Fibroblast of pulmonary artery (primary cell): ENCODE measurements at regions not wholly inside any gene's neighbourhood (a gene's known extent, or its start where the extent isn't known, plus 50 kb on each side); places are given as distances from the start of the nearest gene placed in this dataset.

ENCODE experiments used
- DNase-seq: peaks from one replicate; pipeline ENCODE4 v3.0.0-alpha.2; 2010; ENCODE audit warnings: low read depth
- H3K4me3 ChIP-seq: replicated peaks from 2 replicates; pipeline ENCODE4 v1.5.1; 2011; ENCODE audit warnings: low read depth, mild to moderate bottlenecking, control low read depth, low read length, moderate library complexity
- TF ChIP-seq, protein P1 (sequence below): IDR thresholded peaks from 2 replicates; pipeline ENCODE4 v1.5.1; 2011; ENCODE audit warnings: mild to moderate bottlenecking, control low read depth, low read length, inconsistent platforms; ENCODE audit errors: missing control alignments

DNA sequence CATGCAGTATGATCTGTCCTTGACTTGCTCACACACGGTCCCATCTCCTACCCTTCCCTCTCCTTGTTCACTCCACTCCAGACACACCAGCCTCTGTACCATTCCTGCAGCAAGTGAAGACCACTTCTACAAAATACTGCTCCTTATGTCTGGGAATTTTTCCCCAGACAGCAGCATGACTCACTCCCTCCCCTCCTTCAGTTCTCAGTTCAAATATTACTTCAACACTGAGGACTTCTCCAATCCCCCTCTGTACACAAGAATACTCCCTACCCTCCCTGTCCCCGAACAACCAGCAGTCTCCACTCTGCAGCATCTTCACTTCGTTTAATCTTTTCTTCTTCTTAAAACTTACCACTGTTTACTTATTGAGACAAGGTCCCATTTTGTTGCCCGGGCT lies 474.0 kb downstream of the GPAM start:
- TF ChIP-seq, protein P1, sequence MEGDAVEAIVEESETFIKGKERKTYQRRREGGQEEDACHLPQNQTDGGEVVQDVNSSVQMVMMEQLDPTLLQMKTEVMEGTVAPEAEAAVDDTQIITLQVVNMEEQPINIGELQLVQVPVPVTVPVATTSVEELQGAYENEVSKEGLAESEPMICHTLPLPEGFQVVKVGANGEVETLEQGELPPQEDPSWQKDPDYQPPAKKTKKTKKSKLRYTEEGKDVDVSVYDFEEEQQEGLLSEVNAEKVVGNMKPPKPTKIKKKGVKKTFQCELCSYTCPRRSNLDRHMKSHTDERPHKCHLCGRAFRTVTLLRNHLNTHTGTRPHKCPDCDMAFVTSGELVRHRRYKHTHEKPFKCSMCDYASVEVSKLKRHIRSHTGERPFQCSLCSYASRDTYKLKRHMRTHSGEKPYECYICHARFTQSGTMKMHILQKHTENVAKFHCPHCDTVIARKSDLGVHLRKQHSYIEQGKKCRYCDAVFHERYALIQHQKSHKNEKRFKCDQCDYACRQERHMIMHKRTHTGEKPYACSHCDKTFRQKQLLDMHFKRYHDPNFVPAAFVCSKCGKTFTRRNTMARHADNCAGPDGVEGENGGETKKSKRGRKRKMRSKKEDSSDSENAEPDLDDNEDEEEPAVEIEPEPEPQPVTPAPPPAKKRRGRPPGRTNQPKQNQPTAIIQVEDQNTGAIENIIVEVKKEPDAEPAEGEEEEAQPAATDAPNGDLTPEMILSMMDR = no peak
- no peak overlapping the region for H3K4me3 ChIP-seq
- no peak for DNase-seq

DNA sequence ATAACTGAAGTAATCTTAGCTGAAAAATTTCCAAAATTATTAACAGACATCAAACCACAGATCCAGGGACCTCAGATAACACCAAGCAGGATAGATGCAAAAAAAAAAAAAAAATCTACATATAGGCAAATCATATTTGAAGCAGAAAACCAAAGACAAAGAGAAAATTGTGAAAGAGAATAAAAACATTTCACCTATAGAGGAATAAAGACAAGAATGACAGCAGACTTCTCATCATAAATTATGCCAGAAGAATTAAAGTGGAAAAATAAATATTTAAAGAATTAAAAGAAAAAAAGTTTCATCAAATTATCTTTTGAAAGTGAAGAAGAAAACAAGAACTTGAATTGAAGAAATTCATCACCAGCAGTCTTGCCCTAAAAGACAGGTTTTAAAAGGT lies 467.5 kb downstream of the GPAM start:
- no peak for DNase-seq
- no peak overlapping the region for H3K4me3 ChIP-seq
- TF ChIP-seq, protein P1 = no peak

DNA sequence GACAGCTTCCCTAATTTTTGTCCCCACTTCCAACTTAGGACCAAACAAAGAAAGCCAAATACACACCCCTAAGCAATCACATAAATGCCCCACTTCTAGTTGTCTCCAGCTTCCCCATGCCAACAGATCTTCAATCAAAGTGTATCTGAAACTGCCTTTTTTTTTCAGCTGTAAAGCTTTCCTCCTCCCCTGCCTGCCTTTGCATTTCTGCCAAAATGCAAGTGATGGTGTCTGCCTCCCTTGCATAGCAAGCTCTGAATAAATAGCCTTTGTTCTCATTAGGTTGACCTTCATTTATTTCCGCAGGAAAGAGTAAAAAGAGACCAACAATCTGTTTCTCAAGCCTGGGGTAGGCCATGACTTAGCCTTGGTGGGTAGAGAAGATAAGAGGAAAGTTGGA lies 459.4 kb downstream of the GPAM start:
- no peak overlapping the region for H3K4me3 ChIP-seq
- TF ChIP-seq, protein P1 = no peak
- no peak for DNase-seq

DNA sequence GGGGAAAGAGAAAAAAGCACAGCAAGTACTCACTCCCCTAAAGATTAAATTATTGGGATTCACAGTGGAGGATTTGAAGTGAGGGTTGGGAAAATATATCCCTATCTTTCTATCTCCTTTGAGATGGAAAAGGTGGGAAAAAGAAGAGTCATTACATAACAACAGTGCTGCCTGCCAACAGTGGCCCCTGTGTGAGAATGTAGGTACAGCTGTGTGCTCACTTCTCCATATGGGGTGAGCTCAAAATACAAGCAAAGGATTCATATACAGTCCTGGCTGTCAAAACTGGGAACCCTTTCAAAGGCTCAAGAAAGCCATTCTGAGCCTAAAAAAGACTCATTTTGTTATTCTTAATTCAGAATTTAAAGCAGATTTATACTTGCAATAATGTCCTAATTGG lies 458.5 kb downstream of the GPAM start:
- no peak overlapping the region for H3K4me3 ChIP-seq
- no peak for DNase-seq
- TF ChIP-seq, protein P1 = no peak

DNA sequence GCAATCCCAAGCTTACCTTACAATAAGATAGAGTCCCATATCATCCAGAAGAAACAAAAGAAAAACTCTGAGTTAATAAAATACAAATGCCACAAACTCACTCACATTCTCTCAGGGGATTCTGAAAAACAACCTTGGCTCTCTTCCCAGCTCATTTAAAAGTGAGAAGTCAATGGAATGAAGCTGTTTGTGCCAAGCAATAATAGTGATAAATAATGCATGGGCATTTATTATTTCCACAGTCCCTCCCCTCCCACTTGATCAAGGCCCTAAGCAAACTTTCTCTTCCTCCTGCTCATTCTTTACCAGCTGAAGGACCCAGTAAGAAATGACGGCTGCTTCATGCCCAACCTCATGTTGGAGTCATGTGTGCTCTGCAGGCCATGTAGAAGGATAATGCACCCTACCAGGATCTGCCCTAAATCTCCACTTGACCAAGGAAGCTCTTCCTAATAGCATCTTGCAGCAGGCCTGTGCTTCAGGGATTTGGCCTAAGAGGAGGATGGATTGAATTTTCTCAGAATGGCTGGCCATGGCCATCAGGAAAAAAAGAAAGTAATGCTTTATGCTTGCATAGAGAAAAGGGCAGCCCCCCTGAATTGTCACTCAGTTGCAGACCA lies 451.3 kb downstream of the GPAM start:
- no peak overlapping the region for H3K4me3 ChIP-seq
- no peak for DNase-seq
- TF ChIP-seq, protein P1 = no peak

DNA sequence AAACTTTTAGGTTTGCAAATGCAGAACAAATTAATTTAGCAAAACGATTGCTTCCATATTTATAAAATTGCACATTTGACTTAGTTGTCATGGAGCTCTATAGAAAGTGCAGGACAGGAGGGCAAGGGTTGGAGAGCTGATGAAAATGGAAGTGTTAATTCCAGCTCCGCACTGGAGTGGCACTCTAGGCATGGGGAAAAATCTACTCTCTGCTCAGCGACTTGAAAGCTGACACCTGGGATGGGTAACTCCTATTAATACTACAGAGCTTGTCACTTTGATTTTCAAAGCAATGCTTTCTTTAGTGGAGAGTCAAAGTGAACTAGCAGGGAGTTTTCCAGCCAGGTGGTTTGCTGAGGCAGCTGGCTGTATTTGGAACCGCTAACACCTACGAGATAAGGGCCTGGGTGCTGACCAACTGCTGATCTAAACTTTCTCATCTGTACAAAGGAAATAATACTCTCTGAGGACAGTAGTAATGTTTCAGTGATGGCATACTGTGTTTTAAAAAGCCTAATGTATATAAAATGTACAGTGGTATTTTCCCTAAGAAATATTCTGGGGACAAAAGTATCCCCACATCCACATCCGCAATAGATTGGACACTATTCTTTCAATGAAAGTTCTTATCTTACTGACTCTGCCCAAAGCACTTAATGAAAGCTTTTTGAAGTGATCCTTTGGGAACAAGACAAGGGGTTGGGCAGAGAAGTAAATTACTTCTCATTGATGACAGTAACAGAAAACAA lies 444.3 kb downstream of the GPAM start:
- DNase-seq = no peak
- no peak overlapping the region for H3K4me3 ChIP-seq
- TF ChIP-seq, protein P1 = no peak

DNA sequence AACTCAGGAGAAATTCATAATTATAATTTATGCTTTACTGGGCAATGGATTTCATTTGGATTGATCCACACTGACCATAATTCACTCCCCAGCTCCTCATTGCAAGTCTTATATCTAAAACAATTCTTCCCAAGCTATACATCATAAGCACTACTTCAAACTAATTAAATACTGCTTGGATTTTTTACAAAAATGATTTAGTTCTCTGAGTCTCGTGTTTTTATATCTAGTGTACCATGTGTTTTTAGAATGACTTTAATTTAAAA lies 443.8 kb downstream of the GPAM start:
- TF ChIP-seq, protein P1 = no peak
- DNase-seq = no peak

More for the DNA sequence above, 443.8 kb downstream of the GPAM start:
- no peak overlapping the region for H3K4me3 ChIP-seq
